AG04450 (cell line): ENCODE measurements at regions not wholly inside any gene's neighbourhood (a gene's known extent, or its start where the extent isn't known, plus 50 kb on each side); places are given as distances from the start of the nearest gene placed in this dataset.

Experiments
- CTCF ChIA-PET: fragments of 300-600, 350-600 bp; formaldehyde crosslinking; extraction: SDS; loops from one replicate; lab custom pipeline; 2022; ENCODE audit warnings: antibody characterized with exemption, inconsistent platforms; lab: Charles Lee
- POLR2A ChIA-PET: fragments of 350-600 bp; formaldehyde crosslinking; extraction: SDS; loops from one replicate; lab custom pipeline; 2021; ENCODE audit warnings: antibody characterized with exemption, inconsistent platforms; lab: Yijun Ruan, JAX
- DNase-seq: peaks from one replicate; pipeline ENCODE4 v3.0.0-alpha.2; 2011; ENCODE audit warnings: low read depth, low spot score
- H3K27ac ChIP-seq: one replicate; pipeline ENCODE4 v1.5.1; 2012; ENCODE audit warnings: low read depth, low read length, control low read depth
- H3K27me3 ChIP-seq: one replicate; pipeline ENCODE4 v1.6.0; 2012; ENCODE audit warnings: low read length; ENCODE audit not compliant: control insufficient read depth, insufficient read depth
- H3K4me3 ChIP-seq: 2 replicates; pipeline ENCODE4 v1.5.1; 2011; ENCODE audit warnings: mild to moderate bottlenecking, low read depth, low read length, control low read depth
- H3K9me3 ChIP-seq: 2 replicates; pipeline ENCODE4 v1.5.1; 2012; ENCODE audit warnings: low read length; ENCODE audit not compliant: control insufficient read depth, insufficient read depth
- CTCF ChIP-seq: IDR thresholded peaks from 2 replicates; pipeline ENCODE4 v1.5.1; 2011; ENCODE audit warnings: low read depth, low read length, control low read depth, inconsistent platforms

DNA sequence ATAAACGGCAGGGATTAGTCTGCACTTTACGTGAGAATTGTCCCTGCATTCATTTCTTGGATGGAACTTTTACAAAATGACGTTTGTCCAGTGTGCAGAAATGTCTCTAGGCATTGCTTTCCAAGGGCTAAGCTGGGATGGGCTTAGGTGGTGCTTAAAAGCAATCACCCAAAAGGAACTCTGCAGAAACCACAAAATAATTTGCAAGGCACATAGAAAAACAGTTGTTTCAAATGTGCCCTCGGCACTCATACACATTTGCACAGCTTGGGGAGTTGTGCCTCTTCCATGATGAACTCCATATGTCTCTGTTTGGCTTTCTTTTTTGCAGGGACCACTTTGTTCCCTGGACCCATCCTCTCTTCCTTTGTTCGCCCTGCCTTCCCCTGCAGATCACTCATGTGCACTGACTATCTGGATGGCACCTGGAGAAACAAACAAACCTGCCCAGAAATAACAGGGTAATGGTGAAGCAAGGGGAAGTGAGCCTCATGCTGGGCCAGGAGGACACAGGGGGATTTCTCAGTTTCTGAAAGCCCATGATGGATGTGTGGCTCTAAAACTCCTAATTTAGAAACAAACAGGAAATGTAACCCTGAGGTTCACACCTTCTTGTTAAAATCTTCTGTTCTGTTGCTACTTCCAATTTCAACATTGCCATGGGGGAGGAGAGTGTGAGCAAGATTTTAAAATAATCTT, 150.2 kb downstream of the SNX19 start:
- H3K4me3 ChIP-seq = no peak overlapping the region
- H3K27me3 ChIP-seq = peaks cover 3% of the 10 kb centered on the region
- no peaks in the 10 kb centered on the region; the same call in none of the 2 replicates for H3K9me3 ChIP-seq
- ChIA-PET CTCF (no interaction called here), POLR2A (no interaction called here)
- no peak for DNase-seq
- H3K27ac ChIP-seq = no peak overlapping the region
- no peak for TF ChIP-seq CTCF

DNA sequence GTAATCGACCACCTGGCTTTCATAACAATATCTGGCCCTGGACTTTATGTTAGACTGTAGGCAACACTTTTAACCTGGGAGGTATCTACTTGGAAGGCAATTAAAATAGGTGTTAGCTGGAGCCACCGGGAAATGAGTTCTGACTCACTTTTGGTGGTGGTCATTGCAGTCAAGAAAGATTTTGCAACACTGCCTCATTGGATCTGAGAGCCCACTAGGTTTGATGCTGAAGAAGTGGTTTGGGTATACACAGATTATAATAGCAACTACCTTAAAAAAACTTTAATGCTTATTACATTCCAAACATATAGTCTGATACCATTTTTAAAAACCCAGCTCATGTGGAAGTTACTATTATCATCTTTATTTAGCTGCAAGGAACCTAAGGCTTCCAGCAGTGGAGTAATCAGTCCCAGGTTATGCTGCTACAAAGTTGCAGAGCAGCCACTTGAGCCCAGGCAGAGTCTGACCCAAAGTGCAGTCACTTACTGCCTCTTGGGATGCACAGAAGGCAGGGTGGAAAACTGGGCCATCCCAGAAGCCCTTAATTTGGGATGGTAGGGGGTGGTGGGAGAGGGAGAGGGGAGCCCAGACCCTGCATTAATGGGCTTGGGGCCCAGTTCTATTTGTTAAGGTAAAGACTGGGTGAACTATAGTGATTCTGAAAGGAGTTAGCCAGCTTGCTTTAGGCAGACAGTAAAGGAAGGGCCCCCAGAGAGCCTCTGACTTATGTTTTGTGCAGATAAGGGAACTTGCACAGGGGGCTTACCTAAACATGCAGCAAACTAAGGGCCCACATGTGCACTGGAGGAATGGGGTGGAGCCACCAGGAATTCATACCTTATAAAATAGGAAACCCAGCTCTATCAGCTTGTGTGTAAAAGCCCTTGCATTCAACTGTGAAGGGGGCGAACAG, 149.4 kb downstream of the SNX19 start:
- Histone ChIP-seq H3K27me3 (peaks cover 2% of the 10 kb centered on the region), H3K9me3 (no peaks in the 10 kb centered on the region; the same call in none of the 2 replicates), H3K4me3 (no peak overlapping the region), H3K27ac (no peak overlapping the region)
- ChIA-PET POLR2A (no interaction called here), CTCF (no interaction called here)
- TF ChIP-seq CTCF = no peak
- no peak for DNase-seq

GRCh38 chr11:130769782-130770535, 146.3 kb downstream of the SNX19 start:
- H3K9me3 ChIP-seq = no peaks in the 10 kb centered on the region; the same call in none of the 2 replicates
- H3K27me3 ChIP-seq = no peaks in the 10 kb centered on the region
- H3K4me3 ChIP-seq = no peak overlapping the region
- no peak for DNase-seq
- TF ChIP-seq CTCF = no peak
- no peak overlapping the region for H3K27ac ChIP-seq
- ChIA-PET POLR2A (interaction anchor here (1.0 kb wide), 1 partner anchor 146 kb away, joined by 3 read pairs; no protein-coding TSS in a partner anchor), CTCF (interaction anchor here (0.8 to 1.2 kb wide), 2 partner anchors 92 to 339 kb away, joined by 3 read pairs; no protein-coding TSS in a partner anchor)

DNA sequence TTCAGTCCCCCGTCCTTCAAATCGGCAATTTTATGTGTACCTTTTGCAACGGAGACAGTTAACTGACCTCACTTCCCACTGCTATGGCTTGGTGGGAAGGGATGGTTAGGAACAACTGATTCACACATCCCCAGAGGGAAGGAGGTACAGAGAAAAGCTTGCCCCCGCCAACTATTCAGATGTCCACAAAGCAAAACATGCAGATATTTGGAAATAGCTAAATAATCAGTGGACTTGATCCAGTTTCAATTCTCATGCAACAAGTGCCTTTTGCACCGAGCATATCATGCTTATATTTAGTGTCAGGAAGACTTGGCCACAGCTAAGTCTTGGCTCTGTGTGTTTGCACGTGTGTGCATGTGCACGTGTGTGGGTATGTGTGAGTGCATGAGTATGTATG, 144.6 kb downstream of the SNX19 start:
- POLR2A ChIA-PET = interaction anchor here (0.6 to 2.0 kb wide), 4 partner anchors 11 to 329 kb away, joined by 3 to 12 read pairs (median 6); no protein-coding TSS in a partner anchor
- Histone ChIP-seq H3K27ac (peak overlapping the region; percentile 62), H3K4me3 (no peak overlapping the region), H3K27me3 (no peaks in the 10 kb centered on the region), H3K9me3 (no peaks in the 10 kb centered on the region; the same call in none of the 2 replicates)
- no peak for DNase-seq
- CTCF ChIA-PET = interaction anchor here (0.6 kb wide), 1 partner anchor 56 kb away, joined by 3 read pairs; no protein-coding TSS in a partner anchor
- TF ChIP-seq CTCF = no peak
